ENCODE measurements at regions not wholly inside any gene's neighbourhood (a gene's known extent, or its start where the extent isn't known, plus 50 kb on each side); places are given as distances from the start of the nearest gene placed in this dataset.

DNA sequence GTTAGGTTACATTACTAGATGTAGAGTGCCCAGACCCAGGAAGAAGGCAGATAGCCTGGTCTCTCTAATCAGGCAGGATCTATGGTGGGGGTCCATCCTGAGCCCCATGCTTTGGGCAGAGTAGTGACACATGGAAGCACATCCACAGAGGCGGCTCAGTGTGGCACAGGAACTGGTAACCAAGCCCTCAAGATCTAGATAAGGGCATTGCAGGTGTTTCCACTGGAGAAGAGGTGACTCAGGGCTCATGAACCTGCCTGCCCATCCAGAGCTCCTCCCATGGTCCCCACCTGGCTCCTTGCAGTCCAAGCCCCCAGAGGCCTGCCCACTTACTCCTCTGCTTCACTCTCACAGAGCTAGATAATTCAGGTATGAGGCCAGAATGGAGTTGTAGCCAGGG lies 62.0 kb upstream of the TMEM132E start:
- intact Hi-C loops (cut with DNase I) = no loop called here
- H3K4me1 ChIP-seq (replicated peaks) = no peaks in the 10 kb centered on the region
- no peaks in the 10 kb centered on the region for H3K27me3 ChIP-seq (replicated peaks; ENCODE audit: insufficient read depth)
- WGBS = 90% methylated on average over 1 of the region's 1 CpG
- TF ChIP-seq POLR2A (IDR thresholded peaks at IDR 0.05) (no peak), POLR2AphosphoS5 (IDR thresholded peaks at IDR 0.05) (no peak)
- TF ChIP-seq, protein P1, sequence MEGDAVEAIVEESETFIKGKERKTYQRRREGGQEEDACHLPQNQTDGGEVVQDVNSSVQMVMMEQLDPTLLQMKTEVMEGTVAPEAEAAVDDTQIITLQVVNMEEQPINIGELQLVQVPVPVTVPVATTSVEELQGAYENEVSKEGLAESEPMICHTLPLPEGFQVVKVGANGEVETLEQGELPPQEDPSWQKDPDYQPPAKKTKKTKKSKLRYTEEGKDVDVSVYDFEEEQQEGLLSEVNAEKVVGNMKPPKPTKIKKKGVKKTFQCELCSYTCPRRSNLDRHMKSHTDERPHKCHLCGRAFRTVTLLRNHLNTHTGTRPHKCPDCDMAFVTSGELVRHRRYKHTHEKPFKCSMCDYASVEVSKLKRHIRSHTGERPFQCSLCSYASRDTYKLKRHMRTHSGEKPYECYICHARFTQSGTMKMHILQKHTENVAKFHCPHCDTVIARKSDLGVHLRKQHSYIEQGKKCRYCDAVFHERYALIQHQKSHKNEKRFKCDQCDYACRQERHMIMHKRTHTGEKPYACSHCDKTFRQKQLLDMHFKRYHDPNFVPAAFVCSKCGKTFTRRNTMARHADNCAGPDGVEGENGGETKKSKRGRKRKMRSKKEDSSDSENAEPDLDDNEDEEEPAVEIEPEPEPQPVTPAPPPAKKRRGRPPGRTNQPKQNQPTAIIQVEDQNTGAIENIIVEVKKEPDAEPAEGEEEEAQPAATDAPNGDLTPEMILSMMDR (IDR thresholded peaks at IDR 0.05) = no peak
- H3K27ac ChIP-seq = no peak overlapping the region
- H3K4me3 ChIP-seq = no peak overlapping the region
- no peaks in the 10 kb centered on the region for H3K9me3 ChIP-seq
- DNase-seq (ENCODE audit: low spot score) = no peak
- H3K36me3 ChIP-seq = no peaks in the 10 kb centered on the region

DNA sequence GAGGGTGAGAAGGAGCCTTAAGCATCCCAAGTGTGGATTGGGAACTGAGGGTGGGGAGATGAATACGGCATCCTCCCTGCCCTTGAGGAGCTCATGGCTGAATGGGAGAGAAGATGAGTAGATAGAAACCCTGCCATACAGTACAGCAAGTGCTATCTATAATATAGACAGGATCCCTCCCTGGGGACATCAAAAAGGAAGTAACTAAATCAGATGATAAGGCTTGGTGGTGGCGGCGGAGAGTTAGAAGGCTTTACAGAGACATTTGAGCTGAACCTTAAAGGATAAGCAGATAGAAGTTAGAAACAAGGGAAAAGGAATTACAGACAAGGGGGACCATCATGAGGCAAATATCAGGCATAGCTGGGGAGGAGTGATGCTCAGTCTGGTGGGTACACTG lies 67.5 kb upstream of the TMEM132E start:
- WGBS = 61% methylated on average over 3 of the region's 3 CpGs
- no peak overlapping the region for H3K4me3 ChIP-seq
- no peaks in the 10 kb centered on the region for H3K9me3 ChIP-seq
- H3K36me3 ChIP-seq = no peaks in the 10 kb centered on the region
- TF ChIP-seq POLR2AphosphoS5 (IDR thresholded peaks at IDR 0.05) (no peak), POLR2A (IDR thresholded peaks at IDR 0.05) (no peak)
- TF ChIP-seq, protein P1 (IDR thresholded peaks at IDR 0.05) = no peak
- intact Hi-C loops (cut with DNase I) = no loop called here
- no peak for DNase-seq (ENCODE audit: low spot score)
- H3K27me3 ChIP-seq (replicated peaks; ENCODE audit: insufficient read depth) = no peaks in the 10 kb centered on the region
- no peak overlapping the region for H3K27ac ChIP-seq
- H3K4me1 ChIP-seq (replicated peaks) = no peaks in the 10 kb centered on the region

DNA sequence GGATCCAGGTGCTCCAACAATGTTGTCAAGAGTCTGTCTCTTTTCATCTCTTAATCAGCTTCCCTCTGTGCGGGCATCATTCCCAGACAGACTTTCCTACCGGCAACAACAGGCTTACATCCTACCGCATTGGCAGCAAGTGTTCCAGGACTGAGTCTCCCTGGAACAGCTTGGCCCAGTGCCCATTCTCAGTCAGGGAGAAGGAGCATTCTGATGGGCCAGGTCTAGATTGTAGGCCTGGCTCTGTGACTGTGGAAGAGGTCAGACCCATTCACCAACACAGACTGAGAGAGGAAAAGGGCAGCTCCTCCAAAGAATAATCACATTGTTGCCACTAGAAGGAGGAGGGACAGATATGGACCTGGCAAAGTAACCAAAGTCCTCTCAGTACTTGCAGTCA lies 68.1 kb upstream of the TMEM132E start:
- Histone ChIP-seq H3K36me3 (no peaks in the 10 kb centered on the region), H3K9me3 (no peaks in the 10 kb centered on the region), H3K4me1 (replicated peaks) (no peaks in the 10 kb centered on the region), H3K27ac (no peak overlapping the region), H3K4me3 (no peak overlapping the region), H3K27me3 (replicated peaks; ENCODE audit: insufficient read depth) (no peaks in the 10 kb centered on the region)
- TF ChIP-seq POLR2AphosphoS5 (IDR thresholded peaks at IDR 0.05) (no peak), POLR2A (IDR thresholded peaks at IDR 0.05) (no peak)
- TF ChIP-seq, protein P1 (IDR thresholded peaks at IDR 0.05) = no peak
- no peak for DNase-seq (ENCODE audit: low spot score)
- WGBS = 72% methylated on average over 3 of the region's 3 CpGs
- intact Hi-C loops (cut with DNase I) = no loop called here

DNA sequence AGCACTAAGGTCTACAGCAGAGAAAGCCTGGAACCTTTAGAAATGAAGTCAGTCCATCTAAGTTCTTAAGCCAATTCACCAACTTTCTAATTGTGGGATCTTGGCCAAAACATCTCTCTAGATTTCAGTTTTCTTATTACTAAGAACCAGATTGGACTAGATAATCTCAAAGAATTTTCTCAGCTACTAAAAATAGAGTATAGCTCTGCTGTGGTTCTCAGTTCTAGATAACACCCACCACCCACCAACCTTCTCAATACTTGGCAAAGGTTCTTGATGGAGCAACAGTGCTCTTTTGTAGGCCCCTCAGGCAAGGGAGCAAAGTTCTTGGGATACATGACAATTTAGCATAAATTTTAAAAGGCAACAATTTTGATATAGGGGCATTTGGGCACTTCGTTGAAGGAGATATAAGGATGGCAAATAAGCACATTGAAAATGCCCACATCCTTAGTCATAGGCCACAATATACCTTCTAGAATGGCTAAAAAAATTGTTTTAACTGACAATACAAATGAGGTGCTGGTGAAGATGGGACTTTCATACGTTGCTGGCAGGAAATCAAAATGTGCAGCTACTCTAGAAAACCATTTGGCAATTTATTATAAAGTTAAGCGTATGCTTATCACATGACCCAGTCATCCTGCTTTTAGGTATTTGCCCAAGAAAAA lies 74.4 kb upstream of the TMEM132E start:
- TF ChIP-seq POLR2A (IDR thresholded peaks at IDR 0.05) (no peak), POLR2AphosphoS5 (IDR thresholded peaks at IDR 0.05) (no peak)
- TF ChIP-seq, protein P1 (IDR thresholded peaks at IDR 0.05) = no peak
- Histone ChIP-seq H3K27me3 (replicated peaks; ENCODE audit: insufficient read depth) (no peaks in the 10 kb centered on the region), H3K36me3 (no peaks in the 10 kb centered on the region), H3K4me3 (no peak overlapping the region), H3K9me3 (no peaks in the 10 kb centered on the region), H3K27ac (no peak overlapping the region), H3K4me1 (replicated peaks) (no peaks in the 10 kb centered on the region)
- no peak for DNase-seq (ENCODE audit: low spot score)
- intact Hi-C loops (cut with DNase I) = no loop called here
- WGBS = 54% methylated on average over 3 of the region's 3 CpGs

DNA sequence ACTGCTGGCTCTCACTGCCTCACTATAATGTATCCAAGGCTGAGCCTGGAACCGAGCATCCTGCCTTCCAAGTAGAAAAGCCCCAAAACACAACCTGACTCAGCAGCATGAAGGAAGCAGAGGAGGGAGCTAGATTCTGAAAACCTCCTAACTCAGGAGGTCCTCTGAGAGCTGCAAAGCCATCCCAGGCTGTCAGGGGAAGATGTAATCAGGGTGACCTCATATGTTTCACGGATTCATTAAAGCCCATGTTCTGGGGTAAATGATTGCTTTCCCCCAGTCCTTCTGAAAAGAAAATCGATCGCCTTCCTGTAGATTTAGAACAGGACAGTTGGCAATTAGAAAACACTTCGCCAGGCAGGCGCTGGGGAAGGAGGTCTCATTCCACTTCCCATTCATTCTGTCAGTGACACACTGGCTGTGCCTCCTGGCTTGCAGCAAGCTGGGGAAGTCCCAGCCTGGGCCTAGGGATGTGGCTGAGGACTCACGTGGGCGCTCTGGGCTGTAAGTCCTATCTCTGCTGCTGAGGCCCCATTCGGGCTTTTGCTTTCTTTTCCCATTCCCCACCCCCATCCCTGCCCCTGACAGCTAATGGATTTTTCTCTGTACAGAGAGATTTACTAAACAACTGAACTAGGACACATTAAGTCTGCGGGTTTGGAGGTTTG lies 75.7 kb upstream of the TMEM132E start:
- intact Hi-C loops (cut with DNase I) = no loop called here
- TF ChIP-seq POLR2AphosphoS5 (IDR thresholded peaks at IDR 0.05) (no peak), POLR2A (IDR thresholded peaks at IDR 0.05) (no peak)
- TF ChIP-seq, protein P1 (IDR thresholded peaks at IDR 0.05) = no peak
- Histone ChIP-seq H3K9me3 (no peaks in the 10 kb centered on the region), H3K36me3 (no peaks in the 10 kb centered on the region), H3K4me1 (replicated peaks) (no peaks in the 10 kb centered on the region), H3K4me3 (no peak overlapping the region), H3K27ac (no peak overlapping the region), H3K27me3 (replicated peaks; ENCODE audit: insufficient read depth) (no peaks in the 10 kb centered on the region)
- 67% methylated on average over 10 of the region's 10 CpGs for WGBS
- DNase-seq (ENCODE audit: low spot score) = no peak

Measured in prostate gland (tissue), 2 donors.